ENCODE measurements at regions not wholly inside any gene's neighbourhood (a gene's known extent, or its start where the extent isn't known, plus 50 kb on each side); places are given as distances from the start of the nearest gene placed in this dataset.
"Not testable (repeated sequence)": the region's sequence is repeated elsewhere in the genome, so short reads cannot be mapped to it uniquely, and the experiment has no call there.

DNA sequence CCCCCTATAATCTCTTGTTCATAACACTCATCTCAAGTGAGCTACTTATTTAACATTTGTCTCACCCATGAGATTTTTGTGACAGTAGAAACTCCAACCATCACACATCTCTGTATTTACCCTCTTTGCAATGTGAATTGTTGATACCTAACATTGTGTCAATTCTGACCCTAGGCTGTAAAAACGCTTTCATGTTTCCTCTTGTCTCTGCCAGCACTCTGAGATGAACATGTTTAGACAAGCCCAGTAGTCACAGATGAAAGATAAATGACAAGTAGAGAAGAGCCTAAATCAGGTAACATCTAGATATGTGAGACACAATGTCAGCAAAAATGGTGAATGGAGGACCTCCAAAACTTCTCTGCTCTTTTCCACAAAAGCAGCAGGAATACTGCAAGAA is 1254.5 kb upstream of the GOT2 start:
- ChIA-PET POLR2A (ENCODE audit: partially characterized antibody) (no interaction called here), CTCF (ENCODE audit: partially characterized antibody) (no interaction called here)
- H3K9me3 ChIP-seq (ENCODE audit: control insufficient read depth in 1 of 2, low read length in 2 of 2) = peaks cover 0 to 6% of the 10 kb centered on the region in 2 donors
- Mint-ChIP-seq H3K9me3 (peaks cover 9 to 51% (median 24%) of the 10 kb centered on the region in 8 donors), H3K4me1 (no peaks in the 10 kb centered on the region), H3K27ac (no peak overlapping the region), H3K4me3 (no peak overlapping the region), H3K27me3 (no peaks in the 10 kb centered on the region), H3K36me3 (no peaks in the 10 kb centered on the region)
- H3K27ac ChIP-seq (ENCODE audit: low read depth, low read length) = no peak overlapping the region
- intact Hi-C loops (cut with micrococcal nuclease) = no loop called here
- no peak for DNase-seq
- no peaks in the 10 kb centered on the region for H3K4me1 ChIP-seq (ENCODE audit: insufficient read depth, low read length)
- H3K27me3 ChIP-seq (ENCODE audit: insufficient read depth, low read length) = no peaks in the 10 kb centered on the region
- no peak overlapping the region for H3K4me3 ChIP-seq (ENCODE audit: low read length in 2 of 2)
- no peaks in the 10 kb centered on the region for H3K36me3 ChIP-seq (ENCODE audit: insufficient read depth, low read length)

DNA sequence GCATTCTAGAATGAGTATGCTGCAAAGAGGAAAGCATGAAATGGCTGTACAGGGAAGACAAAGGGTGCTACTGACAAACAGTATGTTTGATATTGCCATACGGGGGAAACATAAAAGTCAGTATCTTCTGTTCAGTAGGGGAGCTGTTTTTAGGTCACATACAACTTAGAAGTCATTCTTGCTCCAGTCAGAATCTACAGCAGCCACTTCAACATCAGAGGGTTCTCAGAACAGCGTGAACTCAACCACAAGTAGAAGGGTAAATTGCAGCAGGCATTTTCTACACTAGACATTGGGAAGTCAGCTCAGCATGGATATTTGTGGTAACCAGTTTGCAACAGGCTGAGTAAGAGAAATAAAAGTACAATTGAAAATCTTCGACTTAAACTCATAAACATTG is 1241.8 kb upstream of the GOT2 start:
- H3K4me3 Mint-ChIP-seq = no peak overlapping the region
- H3K4me1 Mint-ChIP-seq = no peaks in the 10 kb centered on the region
- ChIA-PET CTCF (ENCODE audit: partially characterized antibody) (no interaction called here), POLR2A (ENCODE audit: partially characterized antibody) (no interaction called here)
- no peaks in the 10 kb centered on the region for H3K4me1 ChIP-seq (ENCODE audit: insufficient read depth, low read length)
- H3K4me3 ChIP-seq (ENCODE audit: low read length in 2 of 2) = no peak overlapping the region
- no peaks in the 10 kb centered on the region for H3K27me3 Mint-ChIP-seq
- H3K27ac ChIP-seq (ENCODE audit: low read depth, low read length) = no peak overlapping the region
- no peaks in the 10 kb centered on the region for H3K36me3 Mint-ChIP-seq
- H3K9me3 ChIP-seq (ENCODE audit: control insufficient read depth in 1 of 2, low read length in 2 of 2) = no peaks in the 10 kb centered on the region
- no peak overlapping the region for H3K27ac Mint-ChIP-seq
- DNase-seq = no peak
- intact Hi-C loops (cut with micrococcal nuclease) = no loop called here
- H3K27me3 ChIP-seq (ENCODE audit: insufficient read depth, low read length) = no peaks in the 10 kb centered on the region
- H3K36me3 ChIP-seq (ENCODE audit: insufficient read depth, low read length) = no peaks in the 10 kb centered on the region
- peaks cover 0 to 25% (median 9%) of the 10 kb centered on the region in 8 donors for H3K9me3 Mint-ChIP-seq

DNA sequence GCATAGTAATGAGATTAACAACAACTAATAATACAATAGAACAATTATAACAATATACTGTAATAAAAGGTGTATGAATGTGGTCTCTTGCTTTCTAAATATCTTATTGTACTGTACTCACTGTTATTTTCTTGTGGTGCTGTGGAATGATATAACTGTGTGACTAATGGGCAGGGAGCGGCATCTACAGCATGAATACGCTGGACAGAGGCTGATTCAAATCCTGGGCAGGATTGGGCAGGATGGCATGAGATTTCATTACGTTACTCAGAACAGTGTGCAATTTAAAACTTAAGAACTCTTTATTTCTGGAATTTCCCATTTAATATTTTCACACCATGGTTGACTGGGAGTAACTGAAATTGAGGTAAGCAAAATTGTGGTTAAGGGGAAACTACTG is 1239.8 kb upstream of the GOT2 start:
- ChIA-PET POLR2A (ENCODE audit: partially characterized antibody) (no interaction called here), CTCF (ENCODE audit: partially characterized antibody) (no interaction called here)
- no peaks in the 10 kb centered on the region for H3K4me1 ChIP-seq (ENCODE audit: insufficient read depth, low read length)
- no peak overlapping the region for H3K27ac Mint-ChIP-seq
- H3K36me3 ChIP-seq (ENCODE audit: insufficient read depth, low read length) = no peaks in the 10 kb centered on the region
- no peaks in the 10 kb centered on the region for H3K4me1 Mint-ChIP-seq
- no peaks in the 10 kb centered on the region for H3K9me3 ChIP-seq (ENCODE audit: control insufficient read depth in 1 of 2, low read length in 2 of 2)
- intact Hi-C loops (cut with micrococcal nuclease) = no loop called here
- H3K27ac ChIP-seq (ENCODE audit: low read depth, low read length) = no peak overlapping the region
- no peaks in the 10 kb centered on the region for H3K27me3 Mint-ChIP-seq
- no peaks in the 10 kb centered on the region for H3K36me3 Mint-ChIP-seq
- DNase-seq = no peak
- H3K27me3 ChIP-seq (ENCODE audit: insufficient read depth, low read length) = no peaks in the 10 kb centered on the region
- H3K9me3 Mint-ChIP-seq = peaks cover 0 to 27% (median 16%) of the 10 kb centered on the region in 8 donors
- H3K4me3 Mint-ChIP-seq = no peak overlapping the region
- H3K4me3 ChIP-seq (ENCODE audit: low read length in 2 of 2) = no peak overlapping the region

DNA sequence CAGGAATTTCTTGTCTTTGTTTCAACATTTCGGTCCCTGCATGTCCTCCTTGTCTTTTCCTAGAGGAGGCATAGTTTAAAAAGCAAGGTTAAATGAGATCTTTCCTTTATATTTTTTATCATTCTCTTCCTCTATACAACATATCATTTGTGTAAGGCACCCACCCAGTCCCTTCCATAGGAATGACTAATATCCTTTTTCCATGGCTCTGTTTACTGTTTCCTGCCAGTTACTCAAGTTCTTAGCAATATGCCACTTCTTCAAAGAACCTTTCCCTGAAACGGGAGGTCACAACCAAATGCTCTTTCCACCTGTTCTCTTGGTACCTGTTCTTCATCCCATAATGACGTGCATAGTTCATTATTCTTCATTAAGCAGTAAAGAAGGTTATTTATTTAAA is 1237.1 kb upstream of the GOT2 start:
- H3K4me1 Mint-ChIP-seq = no peaks in the 10 kb centered on the region
- ChIA-PET POLR2A (ENCODE audit: partially characterized antibody) (no interaction called here), CTCF (ENCODE audit: partially characterized antibody) (no interaction called here)
- Histone ChIP-seq H3K4me3 (ENCODE audit: low read length in 2 of 2) (no peak overlapping the region), H3K4me1 (ENCODE audit: insufficient read depth, low read length) (no peaks in the 10 kb centered on the region), H3K9me3 (ENCODE audit: control insufficient read depth in 1 of 2, low read length in 2 of 2) (no peaks in the 10 kb centered on the region), H3K36me3 (ENCODE audit: insufficient read depth, low read length) (no peaks in the 10 kb centered on the region), H3K27ac (ENCODE audit: low read depth, low read length) (no peak overlapping the region), H3K27me3 (ENCODE audit: insufficient read depth, low read length) (no peaks in the 10 kb centered on the region)
- intact Hi-C loops (cut with micrococcal nuclease) = no loop called here
- no peaks in the 10 kb centered on the region for H3K27me3 Mint-ChIP-seq
- no peaks in the 10 kb centered on the region for H3K36me3 Mint-ChIP-seq
- no peak overlapping the region for H3K4me3 Mint-ChIP-seq
- no peak for DNase-seq
- no peak overlapping the region for H3K27ac Mint-ChIP-seq
- H3K9me3 Mint-ChIP-seq = peaks cover 3 to 41% (median 18%) of the 10 kb centered on the region in 8 donors

DNA sequence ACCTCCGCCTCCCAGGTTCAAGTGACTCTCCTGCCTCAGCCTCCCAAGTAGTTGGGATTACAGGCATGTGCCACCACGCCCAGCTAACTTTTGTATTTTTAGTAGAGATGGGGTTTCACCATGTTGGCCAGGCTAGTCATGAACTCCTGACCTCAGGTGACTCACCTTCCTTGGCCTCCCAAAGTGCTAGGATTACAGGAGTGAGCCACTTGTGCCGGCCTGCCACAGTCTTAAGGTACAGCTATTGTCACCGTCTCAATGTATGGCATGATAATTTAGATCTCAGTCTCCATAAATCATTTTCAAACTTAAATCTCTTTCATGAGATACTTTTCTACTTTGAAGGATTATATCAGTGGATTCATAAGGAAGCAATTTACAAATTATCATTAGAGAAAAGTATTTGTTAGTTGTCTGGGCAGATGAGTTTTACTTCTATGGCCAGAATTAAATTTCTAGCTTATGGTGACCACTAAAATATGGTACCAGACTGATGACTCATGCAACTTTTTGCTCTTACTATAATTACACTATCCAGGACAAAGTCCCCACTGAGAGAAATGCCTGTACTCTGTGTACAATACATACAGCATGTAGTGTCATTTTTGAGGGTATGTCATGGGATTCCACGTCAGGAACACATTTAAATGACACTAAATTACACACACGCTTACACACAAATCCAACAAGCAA is 1230.3 kb upstream of the GOT2 start:
- Mint-ChIP-seq H3K4me3 (no peak overlapping the region), H3K27ac (no peak overlapping the region), H3K36me3 (no peaks in the 10 kb centered on the region), H3K27me3 (no peaks in the 10 kb centered on the region), H3K9me3 (peaks cover 6 to 38% (median 15%) of the 10 kb centered on the region in 8 donors), H3K4me1 (no peaks in the 10 kb centered on the region)
- Histone ChIP-seq H3K36me3 (ENCODE audit: insufficient read depth, low read length) (no peaks in the 10 kb centered on the region), H3K27ac (ENCODE audit: low read depth, low read length) (no peak overlapping the region), H3K4me3 (ENCODE audit: low read length in 2 of 2) (no peak overlapping the region), H3K27me3 (ENCODE audit: insufficient read depth, low read length) (no peaks in the 10 kb centered on the region), H3K9me3 (ENCODE audit: control insufficient read depth in 1 of 2, low read length in 2 of 2) (no peaks in the 10 kb centered on the region), H3K4me1 (ENCODE audit: insufficient read depth, low read length) (no peaks in the 10 kb centered on the region)
- ChIA-PET POLR2A (ENCODE audit: partially characterized antibody) (no interaction called here), CTCF (ENCODE audit: partially characterized antibody) (no interaction called here)
- intact Hi-C loops (cut with micrococcal nuclease) = no loop called here
- no peak for DNase-seq

DNA sequence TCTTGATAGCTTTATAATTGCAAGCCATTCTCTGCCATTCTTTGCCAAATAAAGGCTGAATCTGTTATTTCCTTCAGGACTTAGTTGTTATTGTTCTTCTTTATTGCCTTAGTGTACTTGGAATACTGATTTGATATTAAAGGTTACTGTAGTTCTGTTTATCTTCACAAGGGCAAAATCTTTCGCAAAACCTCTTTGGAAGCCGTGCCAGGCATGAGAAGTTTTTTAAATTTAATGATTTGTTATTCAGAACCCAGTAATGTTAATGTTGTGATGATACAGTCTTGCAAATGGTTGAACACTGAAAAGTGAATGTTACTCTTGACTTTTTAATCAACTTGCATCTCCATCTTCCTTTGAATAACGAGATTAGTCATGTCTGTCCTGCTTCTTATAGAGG is 1225.2 kb upstream of the GOT2 start:
- no peak overlapping the region for H3K4me3 ChIP-seq (ENCODE audit: low read length in 2 of 2)
- POLR2A ChIA-PET (ENCODE audit: partially characterized antibody) = no interaction called here
- no peak overlapping the region for H3K27ac ChIP-seq (ENCODE audit: low read depth, low read length)
- no peaks in the 10 kb centered on the region for H3K36me3 ChIP-seq (ENCODE audit: insufficient read depth, low read length)
- peaks cover 5 to 46% (median 21%) of the 10 kb centered on the region in 8 donors for H3K9me3 Mint-ChIP-seq
- no peaks in the 10 kb centered on the region for H3K4me1 Mint-ChIP-seq
- H3K9me3 ChIP-seq (ENCODE audit: control insufficient read depth in 1 of 2, low read length in 2 of 2) = peaks cover 0 to 4% of the 10 kb centered on the region in 2 donors
- no peak for DNase-seq
- H3K4me3 Mint-ChIP-seq = no peak overlapping the region
- no peaks in the 10 kb centered on the region for H3K4me1 ChIP-seq (ENCODE audit: insufficient read depth, low read length)
- H3K36me3 Mint-ChIP-seq = no peaks in the 10 kb centered on the region
- no peak overlapping the region for H3K27ac Mint-ChIP-seq
- intact Hi-C loops (cut with micrococcal nuclease) = no loop called here
- no peaks in the 10 kb centered on the region for H3K27me3 ChIP-seq (ENCODE audit: insufficient read depth, low read length)
- CTCF ChIA-PET (ENCODE audit: partially characterized antibody) = no interaction called here
- no peaks in the 10 kb centered on the region for H3K27me3 Mint-ChIP-seq

DNA sequence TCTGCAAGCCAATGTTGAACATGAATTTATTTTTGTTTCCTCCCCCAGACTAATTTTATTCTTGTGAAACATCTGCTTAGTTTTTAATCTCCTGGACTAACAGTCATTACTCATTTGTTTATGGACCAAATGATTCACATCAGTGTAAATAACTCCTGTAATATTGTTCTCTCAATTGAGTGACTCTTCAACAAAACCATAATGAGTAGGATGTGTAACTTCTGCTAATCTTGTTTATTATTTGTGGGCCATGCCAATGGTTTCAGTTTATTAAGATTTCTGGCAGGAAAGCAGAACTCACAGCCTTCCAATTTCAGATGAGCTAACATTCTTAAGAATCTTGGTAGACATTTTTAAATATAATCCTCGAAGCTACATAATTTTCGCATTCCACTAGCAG is 1216.3 kb upstream of the GOT2 start:
- H3K9me3 ChIP-seq (ENCODE audit: control insufficient read depth in 1 of 2, low read length in 2 of 2) = peaks cover 0 to 4% of the 10 kb centered on the region in 2 donors
- Mint-ChIP-seq H3K27me3 (no peaks in the 10 kb centered on the region), H3K9me3 (peaks cover 6 to 34% (median 18%) of the 10 kb centered on the region in 8 donors), H3K4me1 (no peaks in the 10 kb centered on the region), H3K27ac (no peak overlapping the region), H3K4me3 (no peak overlapping the region), H3K36me3 (no peaks in the 10 kb centered on the region)
- ChIA-PET CTCF (ENCODE audit: partially characterized antibody) (no interaction called here), POLR2A (ENCODE audit: partially characterized antibody) (no interaction called here)
- no peak for DNase-seq
- no peaks in the 10 kb centered on the region for H3K4me1 ChIP-seq (ENCODE audit: insufficient read depth, low read length)
- H3K27me3 ChIP-seq (ENCODE audit: insufficient read depth, low read length) = no peaks in the 10 kb centered on the region
- no peak overlapping the region for H3K4me3 ChIP-seq (ENCODE audit: low read length in 2 of 2)
- intact Hi-C loops (cut with micrococcal nuclease) = no loop called here
- H3K36me3 ChIP-seq (ENCODE audit: insufficient read depth, low read length) = no peaks in the 10 kb centered on the region
- H3K27ac ChIP-seq (ENCODE audit: low read depth, low read length) = no peak overlapping the region

DNA sequence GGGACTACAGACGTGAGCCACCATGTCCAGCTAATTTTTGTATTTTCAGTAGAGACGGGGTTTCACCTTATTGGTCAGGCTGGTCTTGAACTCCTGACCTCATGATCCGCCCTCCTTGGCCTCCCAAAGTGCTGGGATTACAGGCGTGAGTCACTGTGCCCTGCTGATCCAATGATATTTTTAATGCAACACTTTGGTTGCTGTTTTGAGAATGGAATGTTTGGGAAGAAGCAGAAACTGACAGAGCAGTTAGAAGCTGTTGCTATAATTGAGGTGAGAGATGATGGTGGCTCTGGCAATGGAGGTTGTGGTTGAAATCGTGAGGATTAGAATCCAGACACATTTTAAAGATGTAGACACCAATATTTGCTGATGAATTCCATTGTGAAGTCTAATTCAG is 1209.9 kb upstream of the GOT2 start:
- CTCF ChIA-PET (ENCODE audit: partially characterized antibody); H3K27ac Mint-ChIP-seq; H3K36me3 ChIP-seq (ENCODE audit: insufficient read depth, low read length); H3K4me1 Mint-ChIP-seq; H3K27ac ChIP-seq (ENCODE audit: low read depth, low read length); intact Hi-C loops (cut with micrococcal nuclease); H3K9me3 ChIP-seq (ENCODE audit: control insufficient read depth in 1 of 2, low read length in 2 of 2); H3K36me3 Mint-ChIP-seq; POLR2A ChIA-PET (ENCODE audit: partially characterized antibody); H3K27me3 Mint-ChIP-seq; H3K4me3 Mint-ChIP-seq; H3K27me3 ChIP-seq (ENCODE audit: insufficient read depth, low read length); H3K4me1 ChIP-seq (ENCODE audit: insufficient read depth, low read length); DNase-seq; H3K4me3 ChIP-seq (ENCODE audit: low read length in 2 of 2): not testable (repeated sequence)
- H3K9me3 Mint-ChIP-seq = peaks cover 4 to 29% (median 20%) of the 10 kb centered on the region in 8 donors

Measured in CD4-positive, alpha-beta memory T cell (primary cell).